Testis (tissue), 2 donors: ENCODE measurements at regions not wholly inside any gene's neighbourhood (a gene's known extent, or its start where the extent isn't known, plus 50 kb on each side); places are given as distances from the start of the nearest gene placed in this dataset.

Experiments
- CTCF ChIP-seq, 3 experiments: fragments of 450-650 bp in 2 of 3; fragments of 200-600 bp in 1 of 3; sonication (generic) in 1 of 3; IDR thresholded peaks; one replicate each; pipeline ENCODE4 v1.5.1; 2016 to 2019; ENCODE audit warnings: antibody characterized with exemption in 3 of 3, mild to moderate bottlenecking in 2 of 3, moderate library complexity in 1 of 3
- POLR2A ChIP-seq: fragments of 450-650 bp; IDR thresholded peaks from one replicate; pipeline ENCODE4 v1.6.1; 2017; ENCODE audit warnings: antibody characterized with exemption, mild to moderate bottlenecking, moderate library complexity

GRCh38 chr5:116740771-116741170, 166.1 kb upstream of the SEMA6A start:
- no peak for TF ChIP-seq CTCF (IDR thresholded peaks at IDR 0.05)
- TF ChIP-seq POLR2A = no peak
